Limb (tissue), 2 donors: ENCODE measurements at regions not wholly inside any gene's neighbourhood (a gene's known extent, or its start where the extent isn't known, plus 50 kb on each side); places are given as distances from the start of the nearest gene placed in this dataset.

Experiments used
- DNase-seq, 2 donors: peaks; one replicate each; pipeline ENCODE4 v3.0.0-alpha.2; 2016; ENCODE audit errors: extremely low spot score in 2 of 2

- DNase-seq, result no peak
Measured at GRCh38 chr2:30368258-30368657, 78.8 kb upstream of the LCLAT1 start.

GRCh38 chr2:30371028-30371689 lies 75.9 kb upstream of the LCLAT1 start:
- no peak for DNase-seq

GRCh38 chr2:30371772-30372373 lies 75.2 kb upstream of the LCLAT1 start:
- no peak for DNase-seq

GRCh38 chr2:30372826-30373225 lies 74.2 kb upstream of the LCLAT1 start:
- DNase-seq, result no peak

GRCh38 chr2:30373881-30374302 lies 73.2 kb upstream of the LCLAT1 start:
- DNase-seq, result no peak

- DNase-seq, result no peak
Measured at GRCh38 chr2:30374380-30374779, 72.7 kb upstream of the LCLAT1 start.

- DNase-seq, result no peak
Measured at GRCh38 chr2:30375915-30376314, 71.1 kb upstream of the LCLAT1 start.

GRCh38 chr2:30379481-30379880 lies 67.6 kb upstream of the LCLAT1 start:
- no peak for DNase-seq

GRCh38 chr2:30380824-30381223 lies 66.2 kb upstream of the LCLAT1 start:
- DNase-seq, result no peak

GRCh38 chr2:30382162-30382783 lies 64.8 kb upstream of the LCLAT1 start:
- no peak for DNase-seq

GRCh38 chr2:30382995-30383394 lies 64.1 kb upstream of the LCLAT1 start:
- DNase-seq, result no peak

- no peak for DNase-seq
Measured at GRCh38 chr2:30385327-30385726, 61.7 kb upstream of the LCLAT1 start.

GRCh38 chr2:30392097-30392496 lies 54.9 kb upstream of the LCLAT1 start:
- DNase-seq, result no peak

GRCh38 chr2:30393510-30393909 lies 53.5 kb upstream of the LCLAT1 start:
- no peak for DNase-seq

GRCh38 chr2:30394096-30394495 lies 53.0 kb upstream of the LCLAT1 start:
- DNase-seq, result no peak

GRCh38 chr2:30396436-30397232 lies 50.4 kb upstream of the LCLAT1 start:
- DNase-seq, result no peak
